GM21576 (cell line): ENCODE measurements at regions not wholly inside any gene's neighbourhood (a gene's known extent, or its start where the extent isn't known, plus 50 kb on each side); places are given as distances from the start of the nearest gene placed in this dataset.
"Not testable (repeated sequence)": the region's sequence is repeated elsewhere in the genome, so short reads cannot be mapped to it uniquely, and the experiment has no call there.

Experiments
- ATAC-seq: cut with Tn5 transposase; IDR thresholded peaks from one replicate; pipeline ENCODE4 v1.9.1; 2021; ENCODE audit warnings: mild to moderate bottlenecking, moderate library complexity; ENCODE audit not compliant: unreplicated experiment

GRCh38 chr2:52260904-52261303 lies 1229.0 kb upstream of the NRXN1 start:
- no peak for ATAC-seq

- not testable (repeated sequence) for ATAC-seq
Measured at GRCh38 chr2:52258967-52259366, 1227.0 kb upstream of the NRXN1 start.

GRCh38 chr2:52258038-52258437 lies 1226.1 kb upstream of the NRXN1 start:
- ATAC-seq: no peak

- no peak for ATAC-seq
Measured at GRCh38 chr2:52253416-52253980, 1221.6 kb upstream of the NRXN1 start.

- no peak for ATAC-seq
Measured at GRCh38 chr2:52238782-52239181, 1206.8 kb upstream of the NRXN1 start.

- ATAC-seq: no peak
Measured at GRCh38 chr2:52222128-52222527, 1190.2 kb upstream of the NRXN1 start.

GRCh38 chr2:52220393-52220792 lies 1188.5 kb upstream of the NRXN1 start:
- no peak for ATAC-seq

GRCh38 chr2:52210611-52211010 lies 1178.7 kb upstream of the NRXN1 start:
- ATAC-seq: no peak

GRCh38 chr2:52210161-52210560 lies 1178.2 kb upstream of the NRXN1 start:
- no peak for ATAC-seq

GRCh38 chr2:52194342-52194741 lies 1162.4 kb upstream of the NRXN1 start:
- ATAC-seq: no peak

- no peak for ATAC-seq
Measured at GRCh38 chr2:52193804-52194203, 1161.9 kb upstream of the NRXN1 start.

GRCh38 chr2:52192656-52193055 lies 1160.7 kb upstream of the NRXN1 start:
- no peak for ATAC-seq

- ATAC-seq: no peak
Measured at GRCh38 chr2:52181080-52181479, 1149.1 kb upstream of the NRXN1 start.

- ATAC-seq: no peak
Measured at GRCh38 chr2:52178845-52179244, 1146.9 kb upstream of the NRXN1 start.

- no peak for ATAC-seq
Measured at GRCh38 chr2:52145005-52145404, 1113.1 kb upstream of the NRXN1 start.

- ATAC-seq: no peak
Measured at GRCh38 chr2:52144590-52144989, 1112.7 kb upstream of the NRXN1 start.

- no peak for ATAC-seq
Measured at GRCh38 chr2:52141076-52141475, 1109.1 kb upstream of the NRXN1 start.

GRCh38 chr2:52139241-52139640 lies 1107.3 kb upstream of the NRXN1 start:
- no peak for ATAC-seq

- ATAC-seq: no peak
Measured at GRCh38 chr2:52135235-52135634, 1103.3 kb upstream of the NRXN1 start.

- ATAC-seq: no peak
Measured at GRCh38 chr2:52128081-52128480, 1096.1 kb upstream of the NRXN1 start.

- no peak for ATAC-seq
Measured at GRCh38 chr2:52127527-52127926, 1095.6 kb upstream of the NRXN1 start.

GRCh38 chr2:52117299-52117698 lies 1085.4 kb upstream of the NRXN1 start:
- ATAC-seq: no peak

GRCh38 chr2:52115750-52116149 lies 1083.8 kb upstream of the NRXN1 start:
- no peak for ATAC-seq
